ENCODE measurements at regions not wholly inside any gene's neighbourhood (a gene's known extent, or its start where the extent isn't known, plus 50 kb on each side); places are given as distances from the start of the nearest gene placed in this dataset.

- TF ChIP-seq CTCF (IDR thresholded peaks at IDR 0.05) (no peak), POLR2A (IDR thresholded peaks at IDR 0.05) (no peak)
Measured at GRCh38 chr13:100944791-100945345, 270.3 kb upstream of the TMTC4 start.
